IMR-90 (cell line): ENCODE measurements at regions not wholly inside any gene's neighbourhood (a gene's known extent, or its start where the extent isn't known, plus 50 kb on each side); places are given as distances from the start of the nearest gene placed in this dataset.
A peak's percentile ranks its signal among the peaks of the same experiment; 100 is the strongest.

Experiments
- ATAC-seq: fragments of 200-7000 bp; cut with Tn5 transposase; 2 replicates; pipeline ENCODE4 v1.9.1; 2020; ENCODE audit warnings: low read depth, mild to moderate bottlenecking, moderate library complexity
- BruUV-seq: library from RNA; stranded (reverse); fragments of 400-500 nt; replicated peaks from 2 replicates; lab custom pipeline; 2021; lab: Mats Ljungman, UMichigan
- CTCF ChIA-PET: fragments of 300-600 bp; formaldehyde crosslinking; extraction: SDS; loops from one replicate; lab custom pipeline; 2021; ENCODE audit warnings: antibody characterized with exemption; lab: Yijun Ruan, JAX
- POLR2A ChIA-PET: fragments of 300-600 bp; sonication (Branson Sonifier 250); formaldehyde crosslinking; loops from one replicate; lab custom pipeline; 2022; ENCODE audit warnings: antibody characterized with exemption; ENCODE audit not compliant: unreplicated experiment; lab: Charles Lee
- DNase-seq: peaks from one replicate; pipeline ENCODE4 v3.0.0; 2013
- H2AFZ ChIP-seq: replicated peaks from 2 replicates; pipeline ENCODE3; 2013; ENCODE audit warnings: low read length, mild to moderate bottlenecking; ENCODE audit not compliant: poor library complexity
- H2AK5ac ChIP-seq: 2 replicates; pipeline ENCODE4 v1.6.1; 2013; ENCODE audit warnings: low read depth, low read length, inconsistent platforms
- H2AK9ac ChIP-seq: replicated peaks from 2 replicates; pipeline ENCODE3; 2013; ENCODE audit warnings: mild to moderate bottlenecking, low read depth, low read length, moderate library complexity; ENCODE audit not compliant: poor library complexity
- H2BK120ac ChIP-seq: 2 replicates; pipeline ENCODE4 v1.6.1; 2013; ENCODE audit warnings: low read depth, low read length, inconsistent platforms
- H2BK15ac ChIP-seq: 3 replicates; pipeline ENCODE4 v1.6.1; 2013; ENCODE audit warnings: low read depth, low read length, inconsistent platforms
- H2BK20ac ChIP-seq: 2 replicates; pipeline ENCODE4 v1.6.1; 2013; ENCODE audit warnings: low read depth, mild to moderate bottlenecking, inconsistent platforms, low read length, moderate library complexity
- H2BK5ac ChIP-seq: 2 replicates; pipeline ENCODE4 v1.6.1; 2013; ENCODE audit warnings: mild to moderate bottlenecking, low read depth, low read length, inconsistent platforms; ENCODE audit not compliant: poor library complexity, severe bottlenecking
- H3K14ac ChIP-seq: replicated peaks from 2 replicates; pipeline ENCODE4 v1.6.1; 2013; ENCODE audit warnings: low read depth, low read length, inconsistent platforms
- H3K18ac ChIP-seq: 2 replicates; pipeline ENCODE4 v1.6.1; 2013; ENCODE audit warnings: low read depth, low read length, control low read depth
- H3K23ac ChIP-seq: 2 replicates; pipeline ENCODE4 v1.6.1; 2013; ENCODE audit warnings: low read depth, low read length, inconsistent platforms
- H3K27ac ChIP-seq: 2 replicates; pipeline ENCODE4 v1.5.1; 2013; ENCODE audit warnings: mild to moderate bottlenecking, control low read depth, low read length; ENCODE audit not compliant: insufficient read depth
- H3K27me3 ChIP-seq: 2 replicates; pipeline ENCODE4 v1.6.1; 2013; ENCODE audit warnings: low read length; ENCODE audit not compliant: control insufficient read depth, insufficient read depth
- H3K36me3 ChIP-seq: 2 replicates; pipeline ENCODE4 v1.6.1; 2013; ENCODE audit warnings: low read length, mixed read lengths; ENCODE audit not compliant: control insufficient read depth, insufficient read depth
- H3K4ac ChIP-seq: 2 replicates; pipeline ENCODE4 v1.6.1; 2013; ENCODE audit warnings: low read depth, low read length, inconsistent platforms
- H3K4me1 ChIP-seq: 2 replicates; pipeline ENCODE4 v1.6.1; 2013; ENCODE audit warnings: low read length, mixed read lengths; ENCODE audit not compliant: control insufficient read depth, insufficient read depth
- H3K4me2 ChIP-seq: 2 replicates; pipeline ENCODE4 v1.6.1; 2013; ENCODE audit warnings: low read depth, mild to moderate bottlenecking, control low read depth, low read length, moderate library complexity
- H3K4me3 ChIP-seq: 2 replicates; pipeline ENCODE4 v1.5.1; 2013; ENCODE audit warnings: low read depth, mild to moderate bottlenecking, control low read depth, low read length, moderate library complexity; ENCODE audit not compliant: insufficient read depth
- H3K56ac ChIP-seq: 2 replicates; pipeline ENCODE4 v1.6.1; 2013; ENCODE audit warnings: low read length, inconsistent platforms; ENCODE audit not compliant: insufficient read depth; ENCODE audit errors: extremely low read depth
- H3K79me1 ChIP-seq, 2 experiments: 2 replicates each; pipeline ENCODE4 v1.6.1; 2013; ENCODE audit warnings: low read length in 2 of 2, inconsistent platforms in 1 of 2, low read depth in 1 of 2
- H3K9ac ChIP-seq: 2 replicates; pipeline ENCODE4 v1.6.1; 2013; ENCODE audit warnings: low read depth, low read length, control low read depth
- H3K9me1 ChIP-seq: 2 replicates; pipeline ENCODE4 v1.6.1; 2013; ENCODE audit warnings: low read length, inconsistent platforms; ENCODE audit not compliant: insufficient read depth
- H3K9me3 ChIP-seq: 2 replicates; pipeline ENCODE4 v1.6.1; 2013; ENCODE audit warnings: low read length; ENCODE audit not compliant: control insufficient read depth, insufficient read depth
- H4K20me1 ChIP-seq: 2 replicates; pipeline ENCODE4 v1.6.1; 2013; ENCODE audit warnings: low read length, inconsistent platforms; ENCODE audit not compliant: insufficient read depth
- H4K5ac ChIP-seq: 2 replicates; pipeline ENCODE4 v1.6.1; 2013; ENCODE audit warnings: mild to moderate bottlenecking, low read depth, low read length, control low read depth
- H4K8ac ChIP-seq, 2 experiments: 2 replicates each; pipeline ENCODE4 v1.6.1; 2013; ENCODE audit warnings: low read depth in 2 of 2, low read length in 2 of 2, control low read depth in 1 of 2, inconsistent platforms in 1 of 2
- H4K91ac ChIP-seq: 2 replicates; pipeline ENCODE4 v1.6.1; 2013; ENCODE audit warnings: low read depth, low read length, inconsistent platforms; ENCODE audit not compliant: insufficient read depth
- CEBPB ChIP-seq: IDR thresholded peaks from 2 replicates; pipeline ENCODE4 v1.6.1; 2012; ENCODE audit warnings: low read depth, low read length, improper control_type of control experiment
- SMC3 ChIP-seq: fragments of 150-350 bp; IDR thresholded peaks from 2 replicates; pipeline ENCODE4 v1.6.1; 2016; ENCODE audit warnings: low read depth, mild to moderate bottlenecking, antibody characterized with exemption, low read length, moderate library complexity
- WGBS, 2 experiments: methylation state at CpG; one replicate each; pipeline versions ENCODE4 v1.1.5 to v1.1.7; 2013; ENCODE audit warnings: missing lambda C conversion rate in 2 of 2; ENCODE audit not compliant: insufficient read length in 1 of 2; ENCODE audit errors: extremely low coverage in 2 of 2; 5-methylcytosine and 5-hydroxymethylcytosine counted together
- dilution Hi-C: fragments of 300-500 bp; cut with HindIII; formaldehyde crosslinking; loops from one replicate; pipeline ENCODE4 v1.14.3; 2018; ENCODE audit warnings: low sequenced_read_pairs; ENCODE audit not compliant: unreplicated experiment
- in situ Hi-C: fragments of 300-500 bp; cut with MboI; formaldehyde crosslinking; loops from 3 replicates; pipeline ENCODE4 v1.14.3; 2019; ENCODE audit warnings: low sequenced_read_pairs, inconsistent platforms, mixed read lengths
- intact Hi-C: fragments of 100-400 bp; cut with micrococcal nuclease; formaldehyde crosslinking; loops from 2 replicates; pipeline ENCODE4 v1.10.0; 2022

- ChIA-PET CTCF (no interaction called here), POLR2A (no interaction called here)
- dilution Hi-C loops: no loop called here
- H3K18ac ChIP-seq: no peak overlapping the region
- H2AK5ac ChIP-seq: no peak overlapping the region
- H3K23ac ChIP-seq: no peak overlapping the region
- no peak overlapping the region for H2BK5ac ChIP-seq
- no peak overlapping the region for H2BK20ac ChIP-seq
- DNase-seq: peak; percentile 21
- no peak overlapping the region for H3K56ac ChIP-seq
- ATAC-seq: no peak
- no peak overlapping the region for H4K8ac ChIP-seq
- H3K4ac ChIP-seq: no peak overlapping the region
- H3K4me3 ChIP-seq: no peak overlapping the region
- no peak overlapping the region for H3K27ac ChIP-seq
- H2BK15ac ChIP-seq: no peak overlapping the region
- H4K91ac ChIP-seq: no peak overlapping the region; the same call in 1 of the 2 replicates
- H3K9ac ChIP-seq: no peak overlapping the region
- in situ Hi-C loops: no loop called here
- no CpG with 5 or more reads among the region's 1 CpG for WGBS, 2 experiments
- no peak overlapping the region for H3K14ac ChIP-seq
- no peak overlapping the region for H2BK120ac ChIP-seq
- no peaks in the 10 kb centered on the region for H4K20me1 ChIP-seq
- TF ChIP-seq SMC3 (no peak), CEBPB (no peak)
- no peak overlapping the region for H3K4me2 ChIP-seq
- H3K27me3 ChIP-seq: no peaks in the 10 kb centered on the region
- 0 out of 2 replicates have a peak, but pooled peaks cover 1% of the 10 kb centered on the region for H3K36me3 ChIP-seq
- H4K5ac ChIP-seq: no peak overlapping the region
- H2AFZ ChIP-seq: no peak overlapping the region
- peaks cover 8% of the 10 kb centered on the region for H3K4me1 ChIP-seq
- H2AK9ac ChIP-seq: no peak overlapping the region
- no peaks in the 10 kb centered on the region for H3K9me3 ChIP-seq
- H3K79me1 ChIP-seq: no peaks in the 10 kb centered on the region
- no TSS peak for BruUV-seq
- no peaks in the 10 kb centered on the region for H3K9me1 ChIP-seq
- intact Hi-C loops: no loop called here
Measured at GRCh38 chr7:22935269-22935668, 78.7 kb downstream of the HYCC1 start.
